Stimulated activated CD4-positive, alpha-beta T cell treated with anti-CD3 and anti-CD28 coated beads, Interleukin-4, amount 100 ng/mL, for 4 hours (primary cell): ENCODE measurements at regions not wholly inside any gene's neighbourhood (a gene's known extent, or its start where the extent isn't known, plus 50 kb on each side); places are given as distances from the start of the nearest gene placed in this dataset.

Experiments used
- DNase-seq, 2 experiments: peaks; one replicate each; pipeline ENCODE4 v3.0.0-alpha.2; 2020

GRCh38 chr17:77343031-77343800 is 202.4 kb downstream of the SEC14L1 start:
- DNase-seq = no peak

- DNase-seq = no peak
These were observed 203.3 kb downstream of the SEC14L1 start for GRCh38 chr17:77344038-77344437.

DNA sequence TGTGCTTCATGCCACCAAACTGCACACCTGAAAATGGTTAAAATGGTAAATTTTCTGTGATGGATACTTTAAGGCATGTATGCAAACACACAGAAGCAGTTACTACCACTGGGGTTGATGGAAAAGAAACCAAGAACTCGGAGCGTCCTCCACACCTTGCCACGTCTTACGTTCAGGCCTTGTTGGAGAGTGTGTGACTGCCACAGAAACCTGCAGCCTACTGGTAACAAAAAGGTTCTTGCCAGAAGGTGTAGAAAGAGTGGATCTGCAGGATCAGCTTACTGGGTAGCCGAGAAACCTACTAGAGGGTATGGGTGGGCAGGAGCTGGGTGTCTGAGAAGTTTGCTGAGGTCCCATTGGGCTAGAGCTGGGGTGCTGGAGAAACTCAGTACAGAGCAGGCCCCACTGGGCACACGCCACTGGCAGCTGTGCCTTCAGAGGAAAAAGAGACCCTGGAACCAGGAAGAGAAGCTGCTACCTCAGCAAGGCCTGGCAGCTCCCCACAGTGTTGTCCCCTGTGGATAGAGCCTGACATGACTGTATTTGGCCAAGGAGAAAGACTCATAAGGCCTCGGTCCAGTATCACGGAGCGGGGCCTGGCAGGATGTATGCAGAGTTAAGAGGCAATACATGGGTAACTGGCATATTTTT is 204.6 kb downstream of the SEC14L1 start:
- DNase-seq = no peak

GRCh38 chr17:77346765-77347164 is 206.0 kb downstream of the SEC14L1 start:
- no peak for DNase-seq

GRCh38 chr17:77347544-77347943 is 206.8 kb downstream of the SEC14L1 start:
- DNase-seq = no peak

- no peak for DNase-seq
These were observed 209.4 kb downstream of the SEC14L1 start for GRCh38 chr17:77349976-77350830.

DNA sequence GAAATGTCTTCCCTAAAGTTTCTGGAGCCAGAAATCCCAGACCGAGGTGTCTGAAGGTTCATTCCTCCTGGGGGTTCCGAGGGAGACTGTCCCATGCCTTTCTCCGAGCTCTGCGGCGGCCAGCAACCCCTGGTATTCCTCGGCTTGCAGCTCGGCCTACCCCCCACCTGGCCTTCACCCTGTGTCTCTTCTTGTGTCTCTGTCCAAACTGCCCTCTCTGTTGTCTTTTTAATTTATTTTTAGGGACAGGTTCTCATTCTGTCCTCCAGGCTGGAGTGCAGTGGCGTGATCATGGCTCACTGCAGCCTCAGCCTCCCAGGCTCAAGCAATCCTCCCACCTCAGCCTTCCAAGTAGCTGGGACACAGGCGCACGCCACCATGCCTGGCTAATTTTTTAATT is 211.7 kb downstream of the SEC14L1 start:
- no peak for DNase-seq

DNA sequence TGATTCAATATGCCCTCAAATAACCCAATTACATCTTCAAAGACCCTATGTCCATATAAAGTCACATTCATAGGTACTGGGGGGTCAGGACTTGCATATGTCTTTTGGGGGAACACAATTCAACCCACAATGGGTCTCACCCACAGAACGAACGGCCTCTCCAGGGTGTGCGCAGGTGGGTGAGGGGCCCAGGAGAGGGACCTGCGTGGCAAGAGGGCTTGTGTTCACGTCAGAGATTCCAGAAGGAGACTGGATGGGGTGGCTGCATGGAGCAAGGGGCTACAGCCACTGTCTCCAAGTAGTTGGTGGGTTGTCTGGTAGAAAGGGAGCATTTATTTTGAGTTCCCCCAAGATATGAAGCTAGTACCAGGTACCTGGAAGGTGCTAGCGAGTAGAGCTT is 212.2 kb downstream of the SEC14L1 start:
- DNase-seq = no peak

- no peak for DNase-seq
These were observed 213.1 kb downstream of the SEC14L1 start for GRCh38 chr17:77353684-77354419.

GRCh38 chr17:77354420-77354669 is 213.6 kb downstream of the SEC14L1 start:
- DNase-seq = no peak

- DNase-seq = no peak
These were observed 214.1 kb downstream of the SEC14L1 start for GRCh38 chr17:77354670-77355455.

- DNase-seq = no peak
These were observed 215.4 kb downstream of the SEC14L1 start for GRCh38 chr17:77356109-77356689.

- DNase-seq = no peak
These were observed 216.0 kb downstream of the SEC14L1 start for GRCh38 chr17:77356690-77357201.

DNA sequence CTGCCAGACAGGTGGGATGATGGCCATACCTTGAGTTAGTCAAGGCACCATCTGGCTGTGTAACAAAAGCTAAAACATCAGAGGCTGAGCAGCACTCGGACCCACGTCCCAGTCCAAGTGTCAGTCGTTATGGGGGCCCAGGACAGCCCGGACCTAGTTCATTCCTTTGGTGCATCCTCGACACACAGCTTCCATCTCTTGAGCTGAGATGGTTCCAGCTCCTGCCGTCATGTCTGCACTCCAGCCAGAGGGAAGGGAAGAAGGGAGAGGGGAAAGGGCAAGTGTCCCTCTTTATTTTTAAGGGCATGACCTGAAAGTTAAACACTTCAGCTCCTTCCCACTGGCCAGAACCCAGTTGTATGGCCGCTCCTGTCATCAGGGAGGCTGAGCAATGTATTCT is 218.0 kb downstream of the SEC14L1 start:
- no peak for DNase-seq

GRCh38 chr17:77359236-77359635 is 218.5 kb downstream of the SEC14L1 start:
- DNase-seq = no peak

- no peak for DNase-seq
These were observed 221.3 kb downstream of the SEC14L1 start for GRCh38 chr17:77361986-77362620.

DNA sequence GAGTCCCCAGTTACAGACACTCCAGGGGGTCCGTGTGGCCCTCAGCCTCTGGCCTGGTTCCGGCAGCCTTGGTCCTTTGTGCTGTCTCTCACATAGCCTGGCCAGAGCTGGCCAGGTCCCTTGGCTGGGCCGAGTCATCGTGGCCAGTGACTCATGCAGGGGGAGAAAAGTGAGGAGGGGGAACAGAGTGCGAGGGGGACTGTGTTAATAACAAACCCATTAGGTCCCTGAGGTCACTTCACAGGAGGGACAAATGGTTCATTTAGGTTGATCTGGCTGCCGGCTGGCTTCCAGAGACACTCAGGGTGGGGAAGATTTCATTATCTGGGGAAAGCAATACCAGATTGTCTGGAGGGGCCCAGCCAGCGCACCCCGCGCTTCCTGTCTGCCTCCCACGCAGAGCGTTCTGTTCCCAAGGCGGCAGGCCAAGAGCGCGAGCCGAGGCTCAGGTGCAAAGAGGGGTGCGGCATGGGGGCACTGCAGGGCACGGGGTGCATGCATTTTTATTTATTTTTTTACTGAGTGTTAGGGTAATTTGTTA is 223.1 kb downstream of the SEC14L1 start:
- peak; percentile 41 to 46 for DNase-seq

GRCh38 chr17:77364381-77364911 is 223.7 kb downstream of the SEC14L1 start:
- DNase-seq = no peak

GRCh38 chr17:77364941-77365583 is 224.3 kb downstream of the SEC14L1 start:
- no peak for DNase-seq

GRCh38 chr17:77365584-77366186 is 224.9 kb downstream of the SEC14L1 start:
- DNase-seq = peak in 1 of 2 experiments; percentile 46
